Thymus (tissue), 11 donors: ENCODE measurements at regions not wholly inside any gene's neighbourhood (a gene's known extent, or its start where the extent isn't known, plus 50 kb on each side); places are given as distances from the start of the nearest gene placed in this dataset.

Experiments
- DNase-seq, 9 donors: peaks; one replicate each; pipeline ENCODE4 v3.0.0-alpha.2; 2013; ENCODE audit warnings: low spot score in 9 of 9, low read depth in 6 of 9, missing footprints in 1 of 9
- H3K27ac ChIP-seq, 2 donors: one replicate each; pipeline ENCODE4 v1.5.1; 2013; ENCODE audit warnings: control low read depth in 1 of 2, low read depth in 1 of 2, low read length in 1 of 2, mild to moderate bottlenecking in 1 of 2, moderate library complexity in 1 of 2
- H3K27me3 ChIP-seq, 2 donors: one replicate each; pipeline ENCODE4 v1.5.1; 2013; ENCODE audit warnings: low read length in 1 of 2; ENCODE audit not compliant: control insufficient read depth in 2 of 2, insufficient read depth in 1 of 2
- H3K36me3 ChIP-seq, 2 donors: one replicate each; pipeline ENCODE4 v1.5.1; 2013; ENCODE audit warnings: low read length in 1 of 2, mild to moderate bottlenecking in 1 of 2, moderate library complexity in 1 of 2; ENCODE audit not compliant: control insufficient read depth in 2 of 2, insufficient read depth in 2 of 2
- H3K4me1 ChIP-seq, 2 donors: one replicate each; pipeline ENCODE4 v1.5.1; 2013; ENCODE audit warnings: low read length in 2 of 2; ENCODE audit not compliant: control insufficient read depth in 2 of 2, insufficient read depth in 2 of 2
- H3K4me3 ChIP-seq, 2 donors: one replicate each; pipeline ENCODE4 v1.5.1; 2013; ENCODE audit warnings: low read length in 2 of 2, control low read depth in 1 of 2, mild to moderate bottlenecking in 1 of 2
- H3K9me3 ChIP-seq, 2 donors: one replicate each; pipeline ENCODE4 v1.5.1; 2013; ENCODE audit warnings: low read length in 1 of 2, mild to moderate bottlenecking in 1 of 2; ENCODE audit not compliant: control insufficient read depth in 2 of 2, insufficient read depth in 1 of 2
- WGBS: extraction: QIAGEN DNeasy Blood & Tissue Kit; methylation state at CpG from one replicate; pipeline ENCODE4 v1.1.7; 2013; 5-methylcytosine and 5-hydroxymethylcytosine counted together
- donor health status: healthy.

- no peaks in the 10 kb centered on the region for H3K27me3 ChIP-seq
- H3K4me1 ChIP-seq, result no peaks in the 10 kb centered on the region
- no peak overlapping the region for H3K27ac ChIP-seq
- no peak overlapping the region for H3K4me3 ChIP-seq
- H3K9me3 ChIP-seq, result no peaks in the 10 kb centered on the region
- DNase-seq, result no peak
- no peaks in the 10 kb centered on the region for H3K36me3 ChIP-seq
- 72% methylated on average over 2 of the region's 2 CpGs for WGBS
These were observed 69.7 kb upstream of the PGRMC2 start for GRCh38 chr4:128357286-128357685.

GRCh38 chr4:128355305-128355704, 67.7 kb upstream of the PGRMC2 start:
- DNase-seq, result no peak
- H3K9me3 ChIP-seq, result no peaks in the 10 kb centered on the region
- 94% methylated on average over 4 of the region's 4 CpGs for WGBS
- H3K36me3 ChIP-seq, result no peaks in the 10 kb centered on the region
- no peaks in the 10 kb centered on the region for H3K4me1 ChIP-seq
- no peaks in the 10 kb centered on the region for H3K27me3 ChIP-seq
- no peak overlapping the region for H3K27ac ChIP-seq
- no peak overlapping the region for H3K4me3 ChIP-seq

- DNase-seq, result no peak
- Histone ChIP-seq H3K4me3 (no peak overlapping the region), H3K36me3 (no peaks in the 10 kb centered on the region), H3K27ac (no peak overlapping the region), H3K4me1 (no peaks in the 10 kb centered on the region), H3K9me3 (no peaks in the 10 kb centered on the region), H3K27me3 (no peaks in the 10 kb centered on the region)
- WGBS, result 95% methylated on average over 4 of the region's 4 CpGs
These were observed 66.7 kb upstream of the PGRMC2 start for GRCh38 chr4:128354205-128354821.

GRCh38 chr4:128353791-128354190, 66.2 kb upstream of the PGRMC2 start:
- no peaks in the 10 kb centered on the region for H3K4me1 ChIP-seq
- DNase-seq, result no peak
- no peak overlapping the region for H3K27ac ChIP-seq
- WGBS, result 98% methylated on average over 3 of the region's 3 CpGs
- H3K27me3 ChIP-seq, result no peaks in the 10 kb centered on the region
- no peaks in the 10 kb centered on the region for H3K36me3 ChIP-seq
- H3K4me3 ChIP-seq, result no peak overlapping the region
- no peaks in the 10 kb centered on the region for H3K9me3 ChIP-seq

- no peak overlapping the region for H3K27ac ChIP-seq
- no peaks in the 10 kb centered on the region for H3K9me3 ChIP-seq
- WGBS, result 97% methylated on average over 1 of the region's 1 CpG
- no peaks in the 10 kb centered on the region for H3K27me3 ChIP-seq
- no peak overlapping the region for H3K4me3 ChIP-seq
- no peaks in the 10 kb centered on the region for H3K4me1 ChIP-seq
- H3K36me3 ChIP-seq, result no peaks in the 10 kb centered on the region
- DNase-seq, result no peak
These were observed 63.9 kb upstream of the PGRMC2 start for GRCh38 chr4:128351502-128351901.

GRCh38 chr4:128350449-128351045, 62.9 kb upstream of the PGRMC2 start:
- no peak for DNase-seq
- Histone ChIP-seq H3K27me3 (no peaks in the 10 kb centered on the region), H3K9me3 (no peaks in the 10 kb centered on the region), H3K27ac (no peak overlapping the region), H3K36me3 (no peaks in the 10 kb centered on the region), H3K4me3 (no peak overlapping the region), H3K4me1 (no peaks in the 10 kb centered on the region)
- WGBS, result 96% methylated on average over 6 of the region's 6 CpGs

GRCh38 chr4:128349921-128350320, 62.3 kb upstream of the PGRMC2 start:
- Histone ChIP-seq H3K27me3 (no peaks in the 10 kb centered on the region), H3K27ac (no peak overlapping the region), H3K9me3 (no peaks in the 10 kb centered on the region), H3K4me1 (no peaks in the 10 kb centered on the region), H3K36me3 (no peaks in the 10 kb centered on the region), H3K4me3 (no peak overlapping the region)
- 94% methylated on average over 4 of the region's 4 CpGs for WGBS
- no peak for DNase-seq

GRCh38 chr4:128347930-128348660, 60.5 kb upstream of the PGRMC2 start:
- no peaks in the 10 kb centered on the region for H3K9me3 ChIP-seq
- no peaks in the 10 kb centered on the region for H3K36me3 ChIP-seq
- no peak overlapping the region for H3K4me3 ChIP-seq
- 95% methylated on average over 4 of the region's 4 CpGs for WGBS
- no peak for DNase-seq
- H3K4me1 ChIP-seq, result no peaks in the 10 kb centered on the region
- no peaks in the 10 kb centered on the region for H3K27me3 ChIP-seq
- no peak overlapping the region for H3K27ac ChIP-seq

- no peaks in the 10 kb centered on the region for H3K36me3 ChIP-seq
- DNase-seq, result no peak
- H3K4me1 ChIP-seq, result no peaks in the 10 kb centered on the region
- H3K27me3 ChIP-seq, result no peaks in the 10 kb centered on the region
- no peaks in the 10 kb centered on the region for H3K9me3 ChIP-seq
- no peak overlapping the region for H3K4me3 ChIP-seq
- WGBS, result 97% methylated on average over 4 of the region's 4 CpGs
- H3K27ac ChIP-seq, result no peak overlapping the region
These were observed 59.7 kb upstream of the PGRMC2 start for GRCh38 chr4:128347175-128347868.
